PC-9 (cell line): ENCODE measurements at regions not wholly inside any gene's neighbourhood (a gene's known extent, or its start where the extent isn't known, plus 50 kb on each side); places are given as distances from the start of the nearest gene placed in this dataset.

Experiments used
- BruUV-seq: library from RNA; stranded (reverse); fragments of 400-500 nt; replicated peaks from 2 replicates; lab custom pipeline; 2021; lab: Mats Ljungman, UMichigan
- CTCF ChIA-PET: fragments of 300-600 bp; sonication (Branson Sonifier 250); formaldehyde crosslinking; loops from one replicate; lab custom pipeline; 2022; ENCODE audit warnings: antibody characterized with exemption; lab: Charles Lee
- POLR2A ChIA-PET: fragments of 300-600 bp; sonication (Branson Sonifier 250); formaldehyde crosslinking; loops from one replicate; lab custom pipeline; 2022; ENCODE audit warnings: antibody characterized with exemption; ENCODE audit not compliant: unreplicated experiment; lab: Charles Lee
- DNase-seq, 2 experiments: peaks; one replicate each; pipeline versions ENCODE4 v3.0.0 to v3.0.0-alpha.2; 2015 to 2022; ENCODE audit warnings: mixed read lengths in 1 of 2
- H2AFZ ChIP-seq: fragments of 200-600 bp; sonication (generic); 2 replicates; pipeline ENCODE4 v1.8.1; 2017; ENCODE audit warnings: antibody characterized with exemption
- H3F3A ChIP-seq: fragments of 200-600 bp; sonication (generic); 2 replicates; pipeline ENCODE4 v1.8.1; 2017; ENCODE audit warnings: antibody characterized with exemption, mild to moderate bottlenecking, low read depth; ENCODE audit not compliant: insufficient read depth
- H3K27ac ChIP-seq: fragments of 200-600 bp; sonication (generic); 2 replicates; pipeline ENCODE4 v1.6.1; 2016; ENCODE audit warnings: mixed run types
- H3K27me3 ChIP-seq: fragments of 200-600 bp; sonication (generic); 2 replicates; pipeline ENCODE4 v1.6.1; 2016; ENCODE audit warnings: low read depth, mixed run types; ENCODE audit not compliant: insufficient read depth
- H3K36me3 ChIP-seq: fragments of 200-600 bp; sonication (generic); 2 replicates; pipeline ENCODE4 v1.6.1; 2016; ENCODE audit warnings: low read depth, mixed run types
- H3K4me1 ChIP-seq: fragments of 200-600 bp; sonication (generic); replicated peaks from 2 replicates; pipeline ENCODE4 v1.6.1; 2016; ENCODE audit warnings: mixed run types; ENCODE audit not compliant: insufficient read depth
- H3K4me2 ChIP-seq: fragments of 200-600 bp; sonication (generic); 2 replicates; pipeline ENCODE4 v1.6.1; 2017; ENCODE audit warnings: mixed run types
- H3K4me3 ChIP-seq: fragments of 200-600 bp; sonication (generic); 2 replicates; pipeline ENCODE4 v1.6.1; 2016; ENCODE audit warnings: mixed run types
- H3K79me2 ChIP-seq: fragments of 200-600 bp; sonication (generic); 2 replicates; pipeline ENCODE4 v1.6.1; 2017; ENCODE audit warnings: low read depth, mixed run types
- H3K9me2 ChIP-seq: fragments of 200-600 bp; sonication (generic); 2 replicates; pipeline ENCODE4 v1.8.1; 2017; ENCODE audit warnings: mild to moderate bottlenecking; ENCODE audit not compliant: insufficient read depth
- H3K9me3 ChIP-seq: fragments of 200-600 bp; sonication (generic); 2 replicates; pipeline ENCODE4 v1.8.1; 2016; ENCODE audit warnings: low read depth; ENCODE audit not compliant: insufficient read depth
- H4K20me1 ChIP-seq: fragments of 200-600 bp; sonication (generic); 2 replicates; pipeline ENCODE4 v1.8.1; 2017; ENCODE audit not compliant: insufficient read depth
- CTCF ChIP-seq: fragments of 200-600 bp; sonication (generic); conservative IDR thresholded peaks from 2 replicates; pipeline ENCODE4 v1.6.1; 2017; ENCODE audit warnings: mixed run types, antibody characterized with exemption, mild to moderate bottlenecking, moderate library complexity
- EZH2 ChIP-seq: fragments of 200-600 bp; sonication (generic); IDR thresholded peaks from 2 replicates; pipeline ENCODE4 v1.8.0; 2017; ENCODE audit warnings: antibody characterized with exemption, low read depth
- intact Hi-C: fragments of 100-400 bp; cut with micrococcal nuclease; formaldehyde crosslinking; loops from one replicate; pipeline ENCODE4 v1.10.0; 2022; ENCODE audit not compliant: unreplicated experiment

GRCh38 chr16:14372471-14372870 lies 257.6 kb downstream of the PARN start:
- Histone ChIP-seq H3K4me1 (peaks cover 22% of the 10 kb centered on the region), H3F3A (peaks cover 10% of the 10 kb centered on the region), H3K27ac (no peak overlapping the region), H3K4me3 (no peak overlapping the region), H2AFZ (no peak overlapping the region), H3K36me3 (no peaks in the 10 kb centered on the region), H3K4me2 (no peak overlapping the region), H3K79me2 (no peaks in the 10 kb centered on the region), H3K27me3 (no peaks in the 10 kb centered on the region), H4K20me1 (no peaks in the 10 kb centered on the region), H3K9me3 (no peaks in the 10 kb centered on the region), H3K9me2 (no peaks in the 10 kb centered on the region)
- ChIA-PET CTCF (no interaction called here), POLR2A (no interaction called here)
- no peak for DNase-seq
- TF ChIP-seq EZH2 = no peak
- no peak for TF ChIP-seq CTCF
- intact Hi-C loops = no loop called here
- BruUV-seq = no TSS peak

- TF ChIP-seq CTCF = no peak
- TF ChIP-seq EZH2 = no peak
- no peak for DNase-seq
- no peaks in the 10 kb centered on the region for H3K9me3 ChIP-seq
- CTCF ChIA-PET = no interaction called here
- H3K4me1 ChIP-seq = peaks cover 16% of the 10 kb centered on the region
- intact Hi-C loops = no loop called here
- H4K20me1 ChIP-seq = no peaks in the 10 kb centered on the region
- H3K4me3 ChIP-seq = no peak overlapping the region
- H3F3A ChIP-seq = peaks cover 5% of the 10 kb centered on the region; the same call in 1 of the 2 replicates
- no peaks in the 10 kb centered on the region for H3K79me2 ChIP-seq
- POLR2A ChIA-PET = no interaction called here
- no peak overlapping the region for H2AFZ ChIP-seq
- no peak overlapping the region for H3K27ac ChIP-seq
- H3K4me2 ChIP-seq = no peak overlapping the region
- H3K9me2 ChIP-seq = no peaks in the 10 kb centered on the region
- no TSS peak for BruUV-seq
- no peaks in the 10 kb centered on the region for H3K36me3 ChIP-seq
- H3K27me3 ChIP-seq = no peaks in the 10 kb centered on the region
Measured at GRCh38 chr16:14371778-14372431, 258.2 kb downstream of the PARN start.

GRCh38 chr16:14370736-14371234 lies 259.3 kb downstream of the PARN start:
- no peaks in the 10 kb centered on the region for H3K9me2 ChIP-seq
- POLR2A ChIA-PET = no interaction called here
- TF ChIP-seq CTCF (no peak), EZH2 (no peak)
- CTCF ChIA-PET = interaction anchor here (0.6 kb wide), 1 partner anchor 26 kb away, joined by 3 read pairs; no protein-coding TSS in a partner anchor
- no peaks in the 10 kb centered on the region for H3K27me3 ChIP-seq
- BruUV-seq = no TSS peak
- no peaks in the 10 kb centered on the region for H3K9me3 ChIP-seq
- no peak overlapping the region for H3K27ac ChIP-seq
- H4K20me1 ChIP-seq = no peaks in the 10 kb centered on the region
- no peaks in the 10 kb centered on the region for H3K36me3 ChIP-seq
- no peak for DNase-seq
- peaks cover 15% of the 10 kb centered on the region for H3K4me1 ChIP-seq
- peaks cover 4% of the 10 kb centered on the region; the same call in 1 of the 2 replicates for H3F3A ChIP-seq
- intact Hi-C loops = no loop called here
- no peak overlapping the region for H3K4me2 ChIP-seq
- no peak overlapping the region for H2AFZ ChIP-seq
- H3K4me3 ChIP-seq = no peak overlapping the region
- H3K79me2 ChIP-seq = no peaks in the 10 kb centered on the region
